GM12872 (cell line): ENCODE measurements at regions not wholly inside any gene's neighbourhood (a gene's known extent, or its start where the extent isn't known, plus 50 kb on each side); places are given as distances from the start of the nearest gene placed in this dataset.
A peak's percentile ranks its signal among the peaks of the same experiment; 100 is the strongest.

Experiments
- CTCF ChIP-seq: IDR thresholded peaks from 3 replicates; pipeline ENCODE4 v1.5.1; 2011; ENCODE audit warnings: low read depth, mild to moderate bottlenecking, low read length, moderate library complexity; ENCODE audit not compliant: insufficient read depth

GRCh38 chr2:165033402-165033801 lies 78.1 kb upstream of the SLC38A11 start:
- TF ChIP-seq CTCF: no peak

- TF ChIP-seq CTCF: no peak
Observed at GRCh38 chr2:165032559-165032958, 77.2 kb upstream of the SLC38A11 start.

GRCh38 chr2:165024199-165024598 lies 68.9 kb upstream of the SLC38A11 start:
- no peak for TF ChIP-seq CTCF

GRCh38 chr2:165022781-165023180 lies 67.5 kb upstream of the SLC38A11 start:
- TF ChIP-seq CTCF: no peak

- TF ChIP-seq CTCF: no peak
Observed at GRCh38 chr2:165017966-165018596, 62.8 kb upstream of the SLC38A11 start.

- TF ChIP-seq CTCF: peak; percentile 62
Observed at GRCh38 chr2:165016772-165017411, 61.6 kb upstream of the SLC38A11 start.

- peak; percentile 87 for TF ChIP-seq CTCF
Observed at GRCh38 chr2:165015052-165015642, 59.8 kb upstream of the SLC38A11 start.
